HEK293T (cell line): ENCODE measurements at regions not wholly inside any gene's neighbourhood (a gene's known extent, or its start where the extent isn't known, plus 50 kb on each side); places are given as distances from the start of the nearest gene placed in this dataset.

ENCODE experiments used
- HDGF ChIP-seq: fragments of 450-650 bp; IDR thresholded peaks from 2 replicates; pipeline ENCODE4 v1.6.1; 2017; ENCODE audit warnings: antibody characterized with exemption, borderline replicate concordance
- SP1 ChIP-seq: fragments of 450-650 bp; IDR thresholded peaks from 2 replicates; pipeline ENCODE4 v1.6.1; 2017

GRCh38 chr3:167876620-167877281 is 141.2 kb downstream of the SERPINI1 start:
- TF ChIP-seq SP1 (no peak), HDGF (no peak)
